ENCODE measurements at regions not wholly inside any gene's neighbourhood (a gene's known extent, or its start where the extent isn't known, plus 50 kb on each side); places are given as distances from the start of the nearest gene placed in this dataset.

DNA sequence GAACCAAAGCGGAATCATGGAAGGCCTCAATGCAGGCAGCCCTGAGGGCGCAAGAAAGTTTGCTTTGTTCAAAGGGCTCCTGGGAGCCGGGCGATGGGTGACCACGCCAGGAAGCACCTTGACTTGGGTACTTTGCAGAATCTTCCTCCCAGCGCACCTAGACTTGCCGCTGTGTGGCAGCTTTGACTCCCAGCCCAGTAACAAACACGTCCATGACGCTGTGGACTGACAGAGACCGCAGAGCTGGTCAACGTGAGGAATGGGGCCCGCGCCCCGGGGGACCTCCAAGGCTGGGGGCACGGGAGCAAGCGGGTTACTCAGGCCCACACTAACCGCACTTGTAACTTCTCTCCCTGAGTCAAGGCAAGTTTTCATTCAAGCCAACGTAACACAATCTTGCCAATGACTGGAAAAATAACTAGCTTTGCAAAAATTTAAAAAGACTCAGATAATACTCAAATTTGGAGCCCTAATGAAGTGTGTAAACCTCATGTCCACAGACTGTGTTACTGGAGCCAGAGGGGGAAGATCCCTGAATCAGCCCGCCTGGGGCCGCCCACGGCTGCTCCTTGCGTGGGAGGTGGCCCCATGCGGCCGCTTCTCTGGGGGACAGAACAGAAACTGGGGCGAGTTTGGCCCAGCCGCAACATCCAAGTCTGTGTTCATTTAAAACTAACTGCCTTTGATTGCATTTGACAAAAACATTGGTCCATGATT, 130.8 kb downstream of the DNAJB6 start:
- DNase-seq (no peak), ATAC-seq (no peak)
- Histone ChIP-seq H3K36me3 (ENCODE audit: insufficient read depth in 1 of 2, low read depth in 1 of 2) (no peaks in the 10 kb centered on the region), H3K27me3 (ENCODE audit: insufficient read depth in 3 of 3, low read length in 2 of 3) (peaks cover 0 to 23% (median 5%) of the 10 kb centered on the region in 3 donors), H3K4me3 (no peak overlapping the region), H3K9me3 (peaks cover under 1% of the 10 kb centered on the region), H3K4me1 (no peaks in the 10 kb centered on the region), H3K27ac (no peak overlapping the region)
- TF ChIP-seq, protein P1, sequence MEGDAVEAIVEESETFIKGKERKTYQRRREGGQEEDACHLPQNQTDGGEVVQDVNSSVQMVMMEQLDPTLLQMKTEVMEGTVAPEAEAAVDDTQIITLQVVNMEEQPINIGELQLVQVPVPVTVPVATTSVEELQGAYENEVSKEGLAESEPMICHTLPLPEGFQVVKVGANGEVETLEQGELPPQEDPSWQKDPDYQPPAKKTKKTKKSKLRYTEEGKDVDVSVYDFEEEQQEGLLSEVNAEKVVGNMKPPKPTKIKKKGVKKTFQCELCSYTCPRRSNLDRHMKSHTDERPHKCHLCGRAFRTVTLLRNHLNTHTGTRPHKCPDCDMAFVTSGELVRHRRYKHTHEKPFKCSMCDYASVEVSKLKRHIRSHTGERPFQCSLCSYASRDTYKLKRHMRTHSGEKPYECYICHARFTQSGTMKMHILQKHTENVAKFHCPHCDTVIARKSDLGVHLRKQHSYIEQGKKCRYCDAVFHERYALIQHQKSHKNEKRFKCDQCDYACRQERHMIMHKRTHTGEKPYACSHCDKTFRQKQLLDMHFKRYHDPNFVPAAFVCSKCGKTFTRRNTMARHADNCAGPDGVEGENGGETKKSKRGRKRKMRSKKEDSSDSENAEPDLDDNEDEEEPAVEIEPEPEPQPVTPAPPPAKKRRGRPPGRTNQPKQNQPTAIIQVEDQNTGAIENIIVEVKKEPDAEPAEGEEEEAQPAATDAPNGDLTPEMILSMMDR (IDR thresholded peaks at IDR 0.05) = no peak
- 82 to 85% (median 82%) methylated on average over 26 of the region's 26 CpGs for WGBS, 3 donors
- intact Hi-C loops (cut with DNase I) = no loop called here

DNA sequence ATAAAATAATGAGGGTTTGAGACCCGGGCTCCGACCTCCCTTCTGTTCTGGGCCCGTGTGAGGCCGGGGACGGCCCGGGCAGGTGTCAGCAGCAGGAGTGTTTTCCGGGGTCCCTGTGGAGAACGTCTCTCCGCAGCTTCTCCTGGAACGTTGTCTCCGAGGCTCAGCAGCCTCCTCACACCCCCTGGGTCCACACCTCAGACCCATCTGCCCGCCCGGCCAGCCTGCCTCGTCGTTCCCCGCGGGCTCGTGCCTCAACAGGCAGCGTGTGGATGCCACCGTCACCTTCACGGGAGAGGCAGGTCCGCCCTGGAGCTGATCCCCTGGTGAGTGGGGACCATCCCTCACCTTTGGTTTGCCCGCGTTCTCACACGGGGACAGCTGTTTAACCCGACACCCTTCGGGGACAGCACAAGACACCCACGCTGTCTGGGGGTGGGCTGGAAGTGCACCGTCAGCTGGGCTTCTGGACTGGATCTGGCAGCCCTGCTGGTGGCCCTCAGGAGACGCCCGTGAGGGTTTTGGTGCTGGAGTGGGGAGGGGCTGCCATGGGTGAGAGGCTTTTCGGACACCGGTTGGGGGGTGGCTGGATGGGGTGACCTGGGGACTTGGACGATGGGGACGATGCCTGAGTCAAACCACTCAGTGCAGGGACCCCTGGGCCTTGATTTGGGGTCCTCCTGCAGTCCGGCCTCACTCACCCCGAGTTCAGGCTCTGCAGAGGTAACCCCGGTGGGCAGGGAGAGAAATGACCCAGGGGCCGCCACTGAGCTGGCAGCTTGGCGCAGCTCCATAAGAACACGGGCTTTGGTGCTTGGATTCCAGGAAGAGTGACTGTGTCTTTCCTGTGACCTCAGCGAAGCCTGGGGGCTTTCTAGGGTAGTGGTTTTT, 131.7 kb downstream of the DNAJB6 start:
- WGBS, 3 donors = 69 to 75% (median 70%) methylated on average over 42 of the region's 42 CpGs
- Histone ChIP-seq H3K27me3 (ENCODE audit: insufficient read depth in 3 of 3, low read length in 2 of 3) (peaks cover 0 to 18% (median 5%) of the 10 kb centered on the region in 3 donors), H3K36me3 (ENCODE audit: insufficient read depth in 1 of 2, low read depth in 1 of 2) (no peaks in the 10 kb centered on the region), H3K27ac (no peak overlapping the region), H3K4me1 (no peaks in the 10 kb centered on the region), H3K4me3 (no peak overlapping the region), H3K9me3 (peaks cover 8% of the 10 kb centered on the region)
- DNase-seq (no peak), ATAC-seq (peak in 1 of 4 donors; percentile 15)
- TF ChIP-seq, protein P1 (IDR thresholded peaks at IDR 0.05) = no peak
- intact Hi-C loops (cut with DNase I) = no loop called here

DNA sequence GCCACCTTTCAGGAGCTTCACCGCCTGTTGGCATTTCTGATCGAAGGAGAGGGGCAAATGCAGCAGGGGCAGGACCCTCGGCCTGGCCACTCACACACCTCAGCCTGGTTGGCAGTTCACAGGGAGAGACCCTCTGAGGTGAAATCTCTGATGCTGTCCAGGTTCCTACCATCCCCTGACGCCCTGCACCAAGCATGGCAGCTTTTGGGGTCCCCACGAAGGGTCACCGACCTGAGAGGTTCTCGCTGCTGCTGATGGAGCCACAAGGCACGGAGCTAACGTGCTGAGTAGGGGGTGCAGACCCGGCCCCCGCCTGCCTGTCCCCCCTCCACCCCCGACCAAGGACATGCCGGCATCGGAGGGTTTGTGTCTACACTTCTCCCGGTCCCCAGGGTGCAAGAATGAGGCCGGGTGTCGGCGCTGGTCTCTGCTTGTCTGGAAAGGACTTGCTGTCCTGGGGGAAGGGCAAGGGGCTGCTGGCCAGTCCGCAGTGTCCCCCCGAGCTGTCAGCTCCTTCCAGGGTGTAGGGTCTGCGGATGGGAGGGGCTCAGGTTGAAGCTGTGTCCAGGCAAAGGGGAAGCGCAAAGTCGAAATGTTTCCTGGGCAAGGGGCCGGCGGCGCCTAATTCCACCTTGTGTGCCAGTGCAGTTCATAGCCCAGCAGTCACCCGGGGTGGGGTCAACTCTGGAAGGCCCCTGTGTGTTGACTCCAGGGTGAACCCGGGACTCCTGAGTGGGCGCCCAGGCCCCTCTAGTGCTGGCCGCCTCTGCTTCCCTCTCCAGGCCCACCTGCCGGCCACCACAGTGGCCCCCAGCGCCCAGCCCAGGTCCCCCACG, 132.6 kb downstream of the DNAJB6 start:
- Histone ChIP-seq H3K9me3 (peaks cover 12% of the 10 kb centered on the region), H3K4me1 (no peaks in the 10 kb centered on the region), H3K4me3 (no peak overlapping the region), H3K36me3 (ENCODE audit: insufficient read depth in 1 of 2, low read depth in 1 of 2) (no peaks in the 10 kb centered on the region), H3K27me3 (ENCODE audit: insufficient read depth in 3 of 3, low read length in 2 of 3) (peaks cover 0 to 16% (median 5%) of the 10 kb centered on the region in 3 donors), H3K27ac (no peak overlapping the region)
- ATAC-seq (no peak), DNase-seq (no peak)
- TF ChIP-seq, protein P1 (IDR thresholded peaks at IDR 0.05) = no peak
- intact Hi-C loops (cut with DNase I) = no loop called here
- 86 to 88% (median 87%) methylated on average over 33 of the region's 33 CpGs for WGBS, 3 donors

DNA sequence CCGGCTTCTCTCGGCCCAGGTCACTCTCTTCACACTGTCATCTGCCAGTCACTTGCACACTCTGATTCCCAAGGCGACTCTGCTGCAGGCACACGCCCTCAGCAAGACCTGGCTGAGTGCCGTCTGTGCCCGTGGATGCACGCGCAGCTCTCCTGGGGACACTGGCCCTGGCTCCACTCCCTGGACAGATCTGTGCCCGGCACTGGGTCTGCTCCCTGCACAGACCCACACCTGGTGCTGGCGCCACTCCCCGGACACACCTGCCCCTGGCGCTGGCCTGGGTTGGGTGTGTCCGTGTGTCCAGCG, 133.2 kb downstream of the DNAJB6 start:
- Histone ChIP-seq H3K4me3 (no peak overlapping the region), H3K27me3 (ENCODE audit: insufficient read depth in 3 of 3, low read length in 2 of 3) (peaks cover 0 to 10% (median 0%) of the 10 kb centered on the region in 3 donors), H3K36me3 (ENCODE audit: insufficient read depth in 1 of 2, low read depth in 1 of 2) (no peaks in the 10 kb centered on the region), H3K4me1 (no peaks in the 10 kb centered on the region), H3K27ac (no peak overlapping the region), H3K9me3 (peaks cover 12% of the 10 kb centered on the region)
- intact Hi-C loops (cut with DNase I) = no loop called here
- WGBS, 3 donors = 89 to 92% (median 90%) methylated on average over 14 of the region's 14 CpGs
- DNase-seq (no peak), ATAC-seq (no peak)
- TF ChIP-seq, protein P1 (IDR thresholded peaks at IDR 0.05) = no peak

All from psoas muscle (tissue), 7 donors.